ENCODE measurements at regions not wholly inside any gene's neighbourhood (a gene's known extent, or its start where the extent isn't known, plus 50 kb on each side); places are given as distances from the start of the nearest gene placed in this dataset.

GRCh38 chr2:19743641-19744040 is 158.1 kb downstream of the TTC32 start:
- TF ChIP-seq CTCF (IDR thresholded peaks at IDR 0.05) = no peak
- no peak for TF ChIP-seq POLR2A (IDR thresholded peaks at IDR 0.05)
- no peak for TF ChIP-seq POLR2AphosphoS5 (IDR thresholded peaks at IDR 0.05; ENCODE audit: insufficient read depth in 1 of 2, low read depth in 1 of 2)

All from vagina (tissue), 2 donors.